SKM-1 (cell line): ENCODE measurements at regions not wholly inside any gene's neighbourhood (a gene's known extent, or its start where the extent isn't known, plus 50 kb on each side); places are given as distances from the start of the nearest gene placed in this dataset.

Experiments used
- DNase-seq: peaks from one replicate; lab custom pipeline; 2025; ENCODE audit not compliant: unreplicated experiment; lab: John Stamatoyannopoulos, UW

DNA sequence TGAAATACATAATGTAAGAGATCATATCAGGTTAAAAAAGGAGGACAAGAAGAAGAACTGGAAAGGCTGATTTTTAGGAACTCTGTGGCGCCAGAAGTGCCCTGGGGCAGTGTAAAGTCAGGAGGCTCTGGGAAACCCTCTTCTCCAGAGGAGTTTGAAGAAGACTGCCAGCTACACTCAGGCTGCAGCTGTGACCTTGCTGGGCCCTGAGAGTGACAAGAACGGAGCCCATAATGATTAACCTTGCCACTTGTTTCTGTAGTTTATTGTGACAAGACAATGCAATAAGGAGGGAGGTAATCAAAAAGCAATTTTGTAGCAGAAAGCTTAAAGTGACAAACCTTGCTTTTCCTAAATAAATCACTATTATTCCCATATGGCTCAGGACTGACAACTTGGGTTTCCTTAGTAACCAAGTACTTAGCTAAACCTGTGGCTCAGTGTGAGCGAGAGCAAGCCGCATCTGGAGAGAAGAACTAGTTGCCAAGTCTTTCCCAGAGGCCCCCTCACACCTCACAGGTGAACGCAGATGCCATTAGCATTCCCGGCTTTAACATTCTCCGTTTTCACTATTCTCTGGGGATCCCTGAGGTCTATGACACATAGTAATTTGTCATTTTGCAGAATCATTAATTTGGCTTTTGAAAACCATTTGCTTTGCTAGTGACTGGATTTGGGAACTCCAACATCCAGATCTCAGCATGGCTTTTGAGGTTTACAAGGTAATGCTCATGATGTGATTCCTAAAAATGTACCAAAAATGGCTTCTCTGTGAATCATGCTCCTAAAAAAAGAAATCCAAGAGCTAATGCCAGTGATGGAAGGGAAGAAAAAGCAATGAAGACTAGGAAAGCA is 115.9 kb downstream of the OMA1 start:
- DNase-seq = no peak

DNA sequence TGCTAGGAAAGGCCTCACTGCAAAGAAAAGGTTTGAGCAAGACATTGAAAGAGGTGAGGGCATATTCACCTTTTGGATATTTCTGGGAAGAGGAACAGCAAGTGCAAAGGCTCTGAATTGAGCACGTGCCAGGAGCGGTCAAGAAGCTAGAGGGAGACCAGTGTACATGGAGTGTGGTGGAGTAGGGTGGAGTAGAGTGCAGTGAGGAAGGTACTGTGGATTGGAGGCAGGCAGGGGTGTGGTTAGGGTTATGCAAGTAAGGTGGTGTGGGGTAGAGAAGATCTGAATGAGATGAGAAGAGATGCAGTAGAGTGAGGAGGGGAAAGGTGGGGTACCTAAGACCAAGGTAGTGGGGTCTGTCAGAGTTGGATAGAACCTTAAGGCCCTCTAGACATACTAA is 119.6 kb downstream of the OMA1 start:
- DNase-seq = no peak

DNA sequence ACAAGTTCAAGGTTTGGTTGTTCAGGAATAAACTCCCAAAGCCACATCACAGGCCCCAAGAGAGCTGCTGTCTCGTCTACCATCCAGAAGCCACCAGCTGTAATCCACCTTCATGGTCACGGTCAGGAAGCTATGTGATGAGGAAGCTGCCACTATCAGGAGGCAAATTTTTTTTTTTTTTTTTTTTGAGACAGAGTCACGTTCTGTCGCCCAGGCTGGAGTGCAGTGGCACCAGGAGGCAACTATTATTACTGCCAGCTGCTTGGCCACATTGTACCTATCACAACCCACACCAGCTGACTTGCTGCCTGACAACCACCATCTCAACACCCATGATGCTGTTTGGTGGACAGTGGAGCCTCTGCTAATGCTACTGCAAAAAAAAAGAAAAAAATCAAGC is 124.1 kb downstream of the OMA1 start:
- DNase-seq = no peak

DNA sequence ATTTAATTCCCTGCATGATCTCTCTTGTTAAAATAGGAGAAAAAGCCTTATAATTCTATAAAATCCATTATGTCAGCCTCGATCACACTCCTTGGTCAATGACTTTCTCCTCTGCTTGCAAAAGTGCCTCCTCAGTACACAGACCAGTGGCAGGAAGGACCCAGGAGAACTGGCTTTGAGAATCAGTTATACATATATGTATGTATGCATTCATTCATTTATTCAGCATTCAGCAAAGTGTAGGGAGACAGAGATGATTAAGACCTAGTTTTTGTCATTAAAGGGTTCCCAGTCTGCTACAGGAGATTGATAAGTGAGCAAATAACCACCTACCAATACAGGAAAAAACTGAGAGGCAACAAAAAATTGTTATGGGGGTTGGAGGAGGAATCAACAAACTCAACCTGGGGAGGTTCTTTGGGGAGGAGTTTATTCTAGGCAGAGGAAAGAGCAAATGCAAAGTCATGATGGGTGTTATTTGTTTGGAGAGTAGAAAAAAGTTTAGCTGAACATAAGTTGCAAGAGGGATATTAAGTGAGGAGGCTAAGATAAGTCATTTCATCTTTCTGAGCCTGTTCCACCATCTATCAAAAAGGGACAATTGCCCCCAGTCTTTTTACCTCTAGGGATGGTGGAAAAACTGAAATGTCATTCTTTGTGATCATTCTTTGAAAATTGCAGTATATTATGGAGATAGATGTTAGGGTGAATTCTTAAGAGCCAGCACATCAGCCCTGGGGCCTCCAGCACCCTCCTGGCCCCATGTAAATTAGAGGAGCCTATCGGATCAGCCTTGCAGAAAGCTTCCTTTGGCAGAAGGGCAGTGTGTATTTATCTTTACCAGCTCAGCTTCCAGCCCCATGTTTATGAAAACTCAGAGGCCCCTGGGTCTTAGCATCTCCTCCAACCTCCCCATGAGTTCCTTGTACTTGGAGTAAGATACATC is 128.0 kb downstream of the OMA1 start:
- DNase-seq = no peak

DNA sequence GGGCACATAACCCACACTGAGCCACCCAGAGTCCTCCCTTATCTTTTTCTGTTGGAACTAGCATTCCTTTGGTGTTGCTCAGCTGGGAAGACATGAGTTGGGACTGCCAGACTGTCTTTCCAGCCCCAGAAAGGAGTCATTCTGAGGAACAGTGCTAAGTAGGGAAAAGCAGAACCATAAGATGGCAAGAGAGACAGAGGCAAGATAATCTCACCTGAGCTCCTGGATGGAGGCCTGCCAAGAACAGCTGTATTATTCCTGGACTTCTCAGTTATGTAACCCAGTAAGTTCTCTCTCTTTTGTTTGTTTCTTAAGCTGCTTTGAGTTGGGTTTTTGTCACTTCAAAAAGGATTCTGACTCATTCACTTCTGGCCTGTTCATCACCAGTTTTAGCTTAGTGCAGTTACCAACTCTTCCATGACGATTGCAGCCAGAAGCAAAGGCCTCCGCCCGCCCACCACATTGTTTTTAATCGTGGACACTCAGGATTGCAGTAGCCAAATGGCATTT is 134.4 kb downstream of the OMA1 start:
- DNase-seq = no peak

DNA sequence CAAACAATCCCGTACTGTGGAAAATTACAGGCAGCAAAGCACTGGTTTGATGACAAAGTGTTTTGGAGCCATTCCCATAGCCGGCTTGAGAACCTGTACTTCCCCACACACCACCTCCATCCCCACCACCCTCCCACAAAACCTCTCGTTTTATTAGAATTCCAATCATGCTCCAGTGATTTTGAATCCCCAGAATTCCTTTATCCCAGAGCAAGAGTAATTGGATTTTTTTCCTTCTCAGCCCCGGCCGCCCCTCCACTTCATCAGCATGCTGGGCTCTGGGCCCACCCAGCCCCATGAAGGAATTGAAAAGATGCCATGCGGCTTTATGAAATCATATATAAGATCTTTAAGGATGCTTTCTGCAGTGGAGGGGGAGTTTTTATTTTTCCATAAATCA is 136.6 kb downstream of the OMA1 start:
- DNase-seq = no peak

DNA sequence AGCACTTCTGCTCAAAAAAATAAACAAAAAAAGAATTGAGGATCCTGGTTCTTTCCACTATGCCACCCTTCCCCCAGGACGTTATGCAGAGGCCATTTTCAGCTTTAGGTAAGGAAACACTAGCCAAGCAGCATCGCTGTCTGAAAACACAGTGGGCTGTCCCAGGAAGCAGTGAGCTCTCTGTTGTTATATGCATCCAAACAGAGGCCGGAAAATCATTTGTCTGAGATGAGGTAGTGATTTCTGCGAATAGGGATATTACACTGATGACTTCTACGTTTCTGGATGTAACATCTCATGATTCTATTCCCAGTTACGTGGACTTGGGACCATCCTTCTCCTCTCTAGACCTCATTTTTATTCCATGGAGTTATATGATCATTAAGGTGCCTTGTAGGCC is 137.2 kb downstream of the OMA1 start:
- no peak for DNase-seq

DNA sequence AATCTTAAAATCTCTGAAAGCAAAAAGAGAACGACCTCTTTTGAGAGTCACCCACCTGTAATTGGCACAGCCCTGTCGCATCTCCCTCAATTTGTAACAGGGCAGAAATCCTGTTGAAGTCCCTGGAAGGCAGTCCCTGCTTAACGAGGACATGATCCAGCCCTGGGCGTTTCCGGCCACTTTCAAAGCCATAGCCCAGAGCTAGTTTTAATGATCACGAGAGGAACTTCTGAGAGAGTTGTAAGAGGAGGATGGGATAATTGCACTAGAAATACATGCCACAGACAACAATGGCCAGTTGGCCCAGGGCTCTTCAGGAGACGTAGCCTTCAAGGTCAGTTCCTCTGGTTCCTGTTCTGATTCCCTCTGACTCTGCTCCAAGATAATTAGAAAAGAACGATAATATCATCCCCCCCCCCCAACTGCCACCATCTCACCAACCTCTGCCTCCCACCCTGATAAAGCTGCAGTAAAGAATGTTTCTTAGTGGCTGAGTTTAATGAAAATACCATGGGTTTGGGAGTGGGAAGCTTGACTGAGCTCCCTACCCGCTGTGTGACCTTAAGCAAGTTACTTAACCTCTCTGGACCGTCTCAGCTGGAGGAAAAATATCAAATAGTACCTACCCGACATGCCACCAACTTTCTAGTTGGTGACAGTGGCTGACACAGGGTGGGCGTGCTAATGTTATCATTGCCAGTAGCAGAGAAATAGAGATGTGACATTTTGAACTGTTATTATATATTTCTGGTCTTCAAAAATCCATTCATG is 140.0 kb downstream of the OMA1 start:
- DNase-seq = no peak

DNA sequence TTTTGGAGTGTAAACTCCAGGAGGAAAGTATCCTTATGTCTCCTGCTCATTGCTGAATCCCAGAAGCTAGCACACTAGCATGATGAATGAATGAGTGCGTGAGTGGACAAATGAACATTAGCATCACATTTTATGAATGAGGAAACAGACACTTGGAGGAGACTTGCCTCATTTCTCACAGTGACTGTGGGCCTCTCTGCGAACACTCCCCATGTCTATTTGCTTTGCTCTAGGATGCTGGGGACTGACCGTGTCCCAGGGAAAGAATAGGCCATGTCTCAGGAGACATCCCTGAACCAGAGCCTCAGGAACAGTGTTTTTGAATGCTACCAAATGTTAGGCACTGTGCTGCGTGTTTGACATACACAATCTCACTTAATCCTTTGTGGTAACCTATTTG is 140.9 kb downstream of the OMA1 start:
- no peak for DNase-seq

DNA sequence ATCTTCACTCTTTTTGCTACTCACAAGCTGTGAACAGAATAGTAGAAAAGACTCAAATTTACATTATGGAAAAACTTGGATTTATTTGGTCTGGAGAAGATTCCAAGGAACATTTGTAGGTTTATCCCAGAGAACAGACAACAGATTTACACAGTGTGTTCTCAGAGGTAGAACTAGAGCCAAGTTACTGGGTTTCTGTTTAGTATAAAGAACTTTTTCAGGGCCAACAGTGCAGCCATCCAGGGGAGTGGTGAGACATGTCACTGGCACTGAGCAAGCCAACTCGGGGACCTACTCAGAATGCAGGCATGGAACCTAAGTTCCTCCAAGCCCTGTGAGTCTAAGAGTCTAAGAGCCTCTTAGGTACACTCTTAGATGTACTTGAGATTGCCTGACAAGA is 142.6 kb downstream of the OMA1 start:
- DNase-seq = no peak

DNA sequence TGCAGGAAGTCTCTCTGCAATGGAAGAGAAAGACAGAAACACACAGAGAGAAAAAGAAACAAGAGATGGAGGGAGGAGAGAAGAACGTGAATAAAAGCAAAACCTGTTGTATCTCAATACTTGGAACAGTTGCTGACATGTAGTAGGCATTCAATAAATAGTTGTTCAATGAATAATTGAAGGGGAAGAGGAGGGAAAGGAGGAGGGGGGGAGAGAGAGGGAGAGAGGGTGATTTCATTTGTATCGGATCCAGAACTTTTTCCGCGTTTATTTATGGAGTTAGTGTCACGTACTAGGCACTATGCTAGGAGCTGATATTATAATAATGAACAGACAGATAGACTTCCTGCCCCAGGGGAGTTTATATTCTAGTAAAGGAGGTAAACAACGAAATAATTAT is 144.1 kb downstream of the OMA1 start:
- DNase-seq = no peak

DNA sequence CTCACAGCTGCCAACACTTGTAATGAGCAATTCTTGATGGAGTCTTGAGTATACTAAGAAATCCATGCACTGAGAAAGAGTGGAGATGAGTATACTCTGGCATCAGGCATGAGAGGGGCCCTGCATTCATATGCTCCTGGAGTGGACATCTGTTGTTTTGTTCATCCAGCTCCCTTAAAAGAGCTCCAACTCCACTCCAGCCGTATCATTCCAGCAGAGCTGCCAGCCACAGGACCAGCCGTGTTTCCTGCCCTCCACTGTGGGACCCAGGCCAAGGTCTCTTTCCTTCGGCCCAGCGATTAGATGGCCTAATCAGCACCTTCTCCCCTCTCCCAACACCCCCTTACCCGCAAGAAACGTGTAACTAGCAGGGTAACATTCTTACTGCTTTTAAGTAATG is 144.5 kb downstream of the OMA1 start:
- DNase-seq = no peak

DNA sequence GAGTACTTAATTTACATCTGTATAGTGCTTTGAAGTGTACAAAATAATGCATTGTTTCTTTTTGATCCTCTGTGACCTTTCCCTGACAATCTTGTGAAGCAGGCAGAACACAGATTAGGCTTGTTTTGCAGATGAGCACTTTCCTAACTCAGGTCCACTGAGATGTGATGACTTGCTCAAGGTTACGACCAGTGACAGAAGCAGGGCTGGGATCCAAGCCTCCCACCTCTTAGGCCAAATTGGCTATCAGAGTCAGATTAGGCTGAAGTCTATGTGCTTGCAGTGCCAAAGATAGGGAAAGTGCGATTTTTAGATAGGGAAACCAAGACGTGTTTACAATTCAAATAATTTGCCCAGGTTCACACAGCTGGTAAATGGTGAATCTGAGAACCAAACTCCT is 147.3 kb downstream of the OMA1 start:
- no peak for DNase-seq

DNA sequence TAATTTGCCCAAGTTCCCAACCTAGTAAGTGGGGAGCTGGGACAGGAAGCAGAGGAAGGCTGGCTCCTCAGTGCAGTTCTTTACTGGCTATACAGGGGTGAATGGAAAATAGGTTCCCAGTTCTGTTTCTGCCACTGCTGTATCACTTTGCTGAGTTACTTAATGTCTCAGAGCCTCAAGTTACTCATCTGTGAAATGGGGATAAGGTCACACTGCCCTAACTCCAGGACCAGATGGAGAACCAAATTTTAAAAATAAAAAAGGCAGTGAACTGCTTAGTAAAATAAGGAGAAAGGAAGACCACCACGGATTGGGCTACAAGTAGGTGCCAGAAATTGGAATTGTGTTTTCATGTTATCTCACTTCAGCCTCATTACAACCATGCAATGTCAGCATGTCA is 147.8 kb downstream of the OMA1 start:
- peak; percentile 77 for DNase-seq

DNA sequence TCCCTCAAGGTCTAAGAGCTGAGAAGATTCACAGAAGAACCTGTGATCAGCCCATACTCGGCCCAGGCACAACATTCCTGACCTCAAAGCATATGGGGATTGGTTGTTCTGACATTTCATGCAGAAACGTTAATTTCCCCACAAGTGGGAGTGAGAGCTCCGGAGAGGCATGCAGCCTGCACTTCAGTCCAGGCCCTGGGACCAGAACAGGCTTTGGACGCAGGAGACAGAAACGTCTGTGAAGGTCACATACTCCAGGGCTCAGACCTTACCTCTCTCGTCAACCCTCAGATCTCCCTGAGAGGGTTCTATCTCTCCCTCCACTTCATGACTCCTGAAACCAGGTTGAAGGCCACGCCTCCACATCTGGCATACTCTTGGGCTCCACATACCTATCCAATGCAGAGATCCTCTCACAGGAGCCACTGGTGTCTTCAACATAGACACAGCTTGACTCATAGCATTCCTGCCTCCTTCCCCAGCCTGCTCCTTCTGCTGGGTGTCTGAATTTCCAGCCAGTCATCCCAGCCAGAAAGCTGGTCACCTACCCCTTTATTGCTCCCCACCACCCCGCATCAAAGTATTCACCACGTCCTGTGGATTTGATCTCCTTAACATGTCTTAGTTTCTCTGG is 149.2 kb downstream of the OMA1 start:
- DNase-seq = no peak

DNA sequence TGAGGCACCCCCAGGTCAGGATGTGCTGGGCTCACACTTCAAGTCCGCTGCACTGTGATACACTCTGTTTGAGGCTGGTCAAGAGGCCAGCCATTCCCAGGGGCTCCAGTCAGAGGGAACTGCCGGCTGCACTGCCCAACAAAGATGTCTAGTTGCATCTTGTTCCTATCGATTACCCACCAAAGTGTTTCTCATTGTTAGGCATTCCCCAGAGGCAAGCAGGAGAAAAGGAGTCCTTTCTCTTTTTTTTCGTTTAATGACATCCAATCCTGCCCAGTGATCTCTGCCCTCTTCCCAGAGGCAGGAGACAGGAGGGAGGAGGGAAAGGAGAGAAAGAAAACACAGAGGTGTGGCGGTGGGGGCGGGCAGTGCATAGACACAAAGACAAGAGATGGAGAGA is 150.4 kb downstream of the OMA1 start:
- DNase-seq = no peak

DNA sequence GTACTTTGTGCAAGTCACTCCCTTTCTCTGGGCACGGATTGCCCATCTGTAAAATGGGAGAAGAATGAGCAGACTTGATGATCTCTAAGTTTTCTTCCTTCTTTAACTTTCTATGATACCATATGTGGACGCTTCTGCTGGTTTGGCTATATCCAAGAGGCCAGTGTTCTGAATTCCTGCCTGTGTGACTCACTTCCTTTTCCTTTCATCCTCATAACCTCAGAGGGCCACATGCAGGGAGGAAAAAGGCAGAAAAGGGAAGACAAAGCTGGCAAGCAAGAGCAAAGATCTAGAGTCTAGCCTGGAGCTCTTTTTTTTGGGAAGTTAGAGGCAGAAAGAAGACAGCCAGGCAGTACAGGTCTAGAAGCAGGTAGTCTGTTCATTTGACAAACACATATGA is 151.2 kb downstream of the OMA1 start:
- peak; percentile 19 for DNase-seq

DNA sequence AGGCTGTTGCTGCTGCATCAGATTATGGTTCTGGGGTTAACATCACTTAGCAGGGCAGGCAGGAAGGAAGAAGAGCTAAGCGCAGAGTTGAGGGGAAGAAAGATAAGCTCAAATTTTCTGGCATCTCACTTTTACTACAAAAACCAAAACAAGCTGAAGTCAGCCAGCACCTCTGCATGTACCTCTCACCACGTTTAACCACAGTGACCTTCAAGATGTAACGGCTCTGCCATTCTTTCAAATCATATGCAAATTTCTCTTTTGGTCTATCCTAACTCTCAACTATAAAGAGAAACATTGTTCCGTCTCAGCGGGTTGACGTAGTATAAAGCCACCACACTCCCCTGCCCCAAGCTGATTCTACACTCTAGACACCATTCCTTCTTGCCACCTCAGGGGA is 154.4 kb downstream of the OMA1 start:
- no peak for DNase-seq

DNA sequence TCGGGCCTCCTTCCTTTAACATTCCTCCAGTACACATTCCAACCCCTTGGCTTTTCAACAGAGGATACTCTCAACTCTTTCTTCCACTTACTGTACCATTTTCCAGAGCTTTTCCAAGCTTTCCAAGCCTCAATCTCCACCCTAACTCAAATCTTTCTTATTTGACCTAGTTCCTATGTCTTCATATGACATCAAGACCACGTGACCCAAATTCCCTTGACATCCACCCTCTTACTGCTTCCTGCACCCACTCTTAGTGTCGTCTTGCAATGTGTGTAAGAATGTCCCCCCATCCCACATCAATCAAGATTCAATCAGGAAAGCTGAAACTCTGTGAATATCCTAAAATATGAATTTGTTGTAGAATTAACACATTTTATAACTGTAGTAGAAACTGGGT is 155.0 kb downstream of the OMA1 start:
- no peak for DNase-seq

DNA sequence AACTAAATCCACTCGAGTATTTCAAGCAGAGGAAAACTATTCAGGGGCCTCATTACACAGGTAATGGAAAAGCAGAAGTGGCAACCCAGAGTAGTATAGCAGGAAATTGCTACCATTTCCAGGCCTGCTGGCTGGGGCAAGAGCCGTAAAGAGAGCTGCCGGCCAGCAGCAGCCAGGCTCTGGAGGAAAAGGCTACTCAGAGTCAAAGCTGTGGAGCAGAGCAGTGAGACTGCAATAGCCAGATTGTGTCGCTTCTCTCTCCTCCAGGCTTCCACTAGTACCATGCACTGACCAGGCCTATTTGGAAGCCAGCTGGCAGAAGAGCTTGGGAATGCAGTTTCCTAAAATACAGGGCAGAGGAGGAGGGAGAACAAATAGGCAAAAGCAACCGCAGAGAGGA is 155.5 kb downstream of the OMA1 start:
- peak; percentile 70 for DNase-seq

DNA sequence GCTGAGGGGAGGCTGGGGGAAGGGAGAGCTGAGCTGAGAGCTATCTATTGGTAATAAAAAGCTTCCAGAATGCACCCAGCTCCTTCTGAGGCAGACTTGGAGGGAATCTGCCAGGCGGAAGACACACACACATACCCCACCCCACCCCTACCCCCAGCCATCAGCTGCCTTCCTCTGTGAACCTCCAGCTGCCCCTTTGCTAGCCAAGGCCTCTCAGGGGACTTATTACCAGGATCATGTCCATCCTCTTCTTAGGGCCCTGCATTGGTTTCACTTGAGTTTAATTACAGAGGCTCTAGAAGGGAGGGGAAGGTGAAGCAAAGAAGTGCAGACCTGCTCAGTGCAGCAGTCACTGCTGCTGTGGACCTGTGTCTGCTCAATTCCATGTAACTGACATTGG is 156.4 kb downstream of the OMA1 start:
- DNase-seq = no peak
